ENCODE measurements at regions not wholly inside any gene's neighbourhood (a gene's known extent, or its start where the extent isn't known, plus 50 kb on each side); places are given as distances from the start of the nearest gene placed in this dataset.

- H3K9ac ChIP-seq (ENCODE audit: low read length), result no peak overlapping the region
- TF ChIP-seq EZH2 (IDR thresholded peaks at IDR 0.05; ENCODE audit: borderline replicate concordance, insufficient read depth, low read length, poor library complexity, severe bottlenecking), result no peak
- TF ChIP-seq POLR2AphosphoS5 (IDR thresholded peaks at IDR 0.05), result no peak
- TF ChIP-seq, protein P1, sequence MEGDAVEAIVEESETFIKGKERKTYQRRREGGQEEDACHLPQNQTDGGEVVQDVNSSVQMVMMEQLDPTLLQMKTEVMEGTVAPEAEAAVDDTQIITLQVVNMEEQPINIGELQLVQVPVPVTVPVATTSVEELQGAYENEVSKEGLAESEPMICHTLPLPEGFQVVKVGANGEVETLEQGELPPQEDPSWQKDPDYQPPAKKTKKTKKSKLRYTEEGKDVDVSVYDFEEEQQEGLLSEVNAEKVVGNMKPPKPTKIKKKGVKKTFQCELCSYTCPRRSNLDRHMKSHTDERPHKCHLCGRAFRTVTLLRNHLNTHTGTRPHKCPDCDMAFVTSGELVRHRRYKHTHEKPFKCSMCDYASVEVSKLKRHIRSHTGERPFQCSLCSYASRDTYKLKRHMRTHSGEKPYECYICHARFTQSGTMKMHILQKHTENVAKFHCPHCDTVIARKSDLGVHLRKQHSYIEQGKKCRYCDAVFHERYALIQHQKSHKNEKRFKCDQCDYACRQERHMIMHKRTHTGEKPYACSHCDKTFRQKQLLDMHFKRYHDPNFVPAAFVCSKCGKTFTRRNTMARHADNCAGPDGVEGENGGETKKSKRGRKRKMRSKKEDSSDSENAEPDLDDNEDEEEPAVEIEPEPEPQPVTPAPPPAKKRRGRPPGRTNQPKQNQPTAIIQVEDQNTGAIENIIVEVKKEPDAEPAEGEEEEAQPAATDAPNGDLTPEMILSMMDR (IDR thresholded peaks at IDR 0.05; ENCODE audit: poor library complexity, severe bottlenecking), result no peak
- TF ChIP-seq TAF1 (IDR thresholded peaks at IDR 0.05; ENCODE audit: low read depth), result no peak
- TF ChIP-seq RAD21 (conservative IDR thresholded peaks at IDR 0.05), result no peak
- no peaks in the 10 kb centered on the region for H3K79me2 ChIP-seq (replicated peaks; ENCODE audit: insufficient read depth, low read length)
- no peaks in the 10 kb centered on the region for H3K36me3 ChIP-seq (ENCODE audit: insufficient read depth, low read length)
- no peak overlapping the region for H2AFZ ChIP-seq (ENCODE audit: low read depth, low read length)
- H4K20me1 ChIP-seq (ENCODE audit: insufficient read depth), result no peaks in the 10 kb centered on the region
- H3K4me3 ChIP-seq (ENCODE audit: low read length), result no peak overlapping the region
- H3K9me3 ChIP-seq (ENCODE audit: low read length), result no peaks in the 10 kb centered on the region
- H3K4me2 ChIP-seq (ENCODE audit: low read length), result no peak overlapping the region
- no peaks in the 10 kb centered on the region for H3K27me3 ChIP-seq (ENCODE audit: insufficient read depth, low read depth, low read length)
- H3K27ac ChIP-seq (ENCODE audit: low read length), result no peak overlapping the region
- H3F3A ChIP-seq (ENCODE audit: insufficient read depth, low read length, poor library complexity, severe bottlenecking), result no peaks in the 10 kb centered on the region
- no peaks in the 10 kb centered on the region for H3K9me2 ChIP-seq (ENCODE audit: insufficient read depth, low read length)
These were observed 192.5 kb upstream of the FOXD3 start for GRCh38 chr1:63129855-63130254.

DNA sequence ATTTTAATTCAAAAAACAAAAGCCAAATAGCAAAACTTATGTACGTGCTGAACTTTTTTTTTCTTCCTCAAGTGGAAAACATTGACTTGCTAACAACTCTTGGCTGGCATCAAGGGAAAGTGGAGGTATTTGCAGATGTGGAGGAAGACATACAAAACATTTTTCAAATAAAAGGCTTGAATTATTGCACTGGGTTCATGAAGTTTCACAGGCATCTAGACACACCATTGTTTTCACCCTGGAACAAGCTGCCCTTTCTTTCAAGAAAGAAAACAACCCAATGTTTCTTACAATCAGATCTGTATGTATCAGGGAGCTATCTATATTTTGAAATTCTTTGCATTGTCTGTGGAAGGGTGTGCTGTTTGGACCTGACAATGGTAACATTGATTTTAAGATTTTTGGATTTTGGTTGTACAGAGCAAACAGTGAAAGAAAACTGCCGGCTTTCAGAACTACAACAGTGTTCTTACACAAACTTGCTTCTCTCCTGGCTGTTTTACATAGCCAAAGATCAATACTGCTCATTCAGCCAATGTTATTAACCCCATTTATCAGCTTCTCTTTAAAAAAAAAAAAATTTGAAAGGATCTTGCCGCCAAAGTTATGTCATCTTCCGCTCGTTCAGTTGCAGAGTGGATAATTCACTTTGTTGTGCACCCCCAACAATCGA, 187.7 kb upstream of the FOXD3 start:
- H3K4me3 ChIP-seq (ENCODE audit: low read length), result no peak overlapping the region
- no peak overlapping the region for H3K27ac ChIP-seq (ENCODE audit: low read length)

More for the DNA sequence above, 187.7 kb upstream of the FOXD3 start:
- TF ChIP-seq REST (IDR thresholded peaks at IDR 0.05; ENCODE audit: borderline replicate concordance) (no peak), MXI1 (conservative IDR thresholded peaks at IDR 0.05; ENCODE audit: poor library complexity, severe bottlenecking) (no peak), EZH2 (IDR thresholded peaks at IDR 0.05; ENCODE audit: borderline replicate concordance, insufficient read depth, low read length, poor library complexity, severe bottlenecking) (no peak), TAF1 (IDR thresholded peaks at IDR 0.05; ENCODE audit: low read depth) (no peak), POLR2AphosphoS5 (IDR thresholded peaks at IDR 0.05) (no peak), RAD21 (conservative IDR thresholded peaks at IDR 0.05) (no peak), EP300 (conservative IDR thresholded peaks at IDR 0.05; ENCODE audit: poor library complexity, severe bottlenecking) (no peak), SMC3 (conservative IDR thresholded peaks at IDR 0.05; ENCODE audit: poor library complexity) (no peak)
- TF ChIP-seq, protein P1 (IDR thresholded peaks at IDR 0.05; ENCODE audit: poor library complexity, severe bottlenecking), result no peak
- Histone ChIP-seq H3K9ac (ENCODE audit: low read length) (no peak overlapping the region), H3K27me3 (ENCODE audit: insufficient read depth, low read depth, low read length) (no peaks in the 10 kb centered on the region), H3K79me2 (replicated peaks; ENCODE audit: insufficient read depth, low read length) (no peaks in the 10 kb centered on the region), H3K9me3 (ENCODE audit: low read length) (no peaks in the 10 kb centered on the region), H3K4me2 (ENCODE audit: low read length) (no peak overlapping the region), H4K20me1 (ENCODE audit: insufficient read depth) (no peaks in the 10 kb centered on the region), H3F3A (ENCODE audit: insufficient read depth, low read length, poor library complexity, severe bottlenecking) (no peaks in the 10 kb centered on the region), H2AFZ (ENCODE audit: low read depth, low read length) (no peak overlapping the region), H3K9me2 (ENCODE audit: insufficient read depth, low read length) (no peaks in the 10 kb centered on the region), H3K36me3 (ENCODE audit: insufficient read depth, low read length) (no peaks in the 10 kb centered on the region)

All from neural cell (in vitro differentiated cells).